K562 (cell line): ENCODE measurements at regions not wholly inside any gene's neighbourhood (a gene's known extent, or its start where the extent isn't known, plus 50 kb on each side); places are given as distances from the start of the nearest gene placed in this dataset.

Source experiments
- ATAC-seq: fragments of 200-7000 bp; cut with Tn5 transposase; 3 replicates; pipeline ENCODE4 v1.9.1; 2020; ENCODE audit warnings: moderate library complexity
- BruUV-seq: library from RNA; stranded (reverse); fragments of 400-500 nt; replicated peaks from 2 replicates; lab custom pipeline; 2021; lab: Mats Ljungman, UMichigan
- CTCF ChIA-PET: fragments of 300-600 bp; formaldehyde crosslinking; extraction: SDS; loops from one replicate; lab custom pipeline; 2021; ENCODE audit warnings: low intra/inter-chr PET ratio; lab: Yijun Ruan, JAX
- POLR2A ChIA-PET: fragments of 300-600, 350-650 bp; sonication (Branson Sonifier 250); formaldehyde crosslinking; extraction: SDS; loops from one replicate; lab custom pipeline; 2021; ENCODE audit warnings: antibody characterized with exemption, inconsistent platforms; lab: Yijun Ruan, JAX
- DNase-seq, 4 experiments: peaks; one replicate each; pipeline versions ENCODE4 v3.0.0 to v3.0.0-alpha.2; 2011 to 2018; ENCODE audit warnings: low spot score in 3 of 4, mixed read lengths in 3 of 4; ENCODE audit errors: extremely low read depth in 1 of 4
- FAIRE-seq: peaks from 2 replicates; lab custom pipeline; 2011; peaks lifted over from hg19 to GRCh38; lab: Jason Lieb, UNC
- H2AFZ ChIP-seq: 2 replicates; pipeline ENCODE4 v1.6.0; 2011; ENCODE audit warnings: low read depth, low read length, control low read depth, inconsistent platforms
- H3K27ac ChIP-seq: fragments of 200-600 bp; 3 replicates; pipeline ENCODE4 v1.8.0; 2011; ENCODE audit warnings: low read depth, mild to moderate bottlenecking, control low read depth, inconsistent platforms, low read length, moderate library complexity, mixed read lengths; ENCODE audit errors: extremely low read depth
- H3K27me3 ChIP-seq, 2 experiments: fragments of 300-600 bp in 1 of 2; 2 replicates in 1 of 2; 3 replicates in 1 of 2; pipeline versions ENCODE4 v1.6.0 to v1.8.0; 2011; ENCODE audit warnings: inconsistent platforms in 2 of 2, low read length in 2 of 2, mild to moderate bottlenecking in 1 of 2, mixed read lengths in 1 of 2, moderate library complexity in 1 of 2; ENCODE audit not compliant: control insufficient read depth in 2 of 2, insufficient read depth in 2 of 2
- H3K36me3 ChIP-seq: fragments of 300-600 bp; 3 replicates; pipeline ENCODE4 v1.8.0; 2011; ENCODE audit warnings: mild to moderate bottlenecking, low read length, inconsistent platforms; ENCODE audit not compliant: control insufficient read depth, insufficient read depth
- H3K4me1 ChIP-seq, 2 experiments: fragments of 200-600 bp in 1 of 2; replicated peaks in 1 of 2; 2 replicates in 1 of 2; 3 replicates in 1 of 2; pipeline versions ENCODE4 v1.5.1 to v1.8.0; 2011; ENCODE audit warnings: inconsistent platforms in 2 of 2, low read length in 2 of 2, mild to moderate bottlenecking in 1 of 2, mixed read lengths in 1 of 2, moderate library complexity in 1 of 2; ENCODE audit not compliant: control insufficient read depth in 2 of 2, insufficient read depth in 2 of 2
- H3K4me2 ChIP-seq: 2 replicates; pipeline ENCODE4 v1.6.1; 2011; ENCODE audit warnings: low read length, control low read depth, inconsistent platforms, mixed read lengths; ENCODE audit not compliant: insufficient read depth
- H3K4me3 ChIP-seq: fragments of 200-600 bp; sonication (generic), shearing (Covaris generic); 2 replicates; pipeline ENCODE4 v1.5.1; 2016; ENCODE audit warnings: control low read depth, inconsistent platforms
- H3K79me2 ChIP-seq: fragments of 200-600 bp; 3 replicates; pipeline ENCODE4 v1.8.0; 2011; ENCODE audit warnings: low read length, inconsistent platforms; ENCODE audit not compliant: control insufficient read depth, insufficient read depth
- H3K9ac ChIP-seq, 2 experiments: 2 replicates each; pipeline versions ENCODE4 v1.6.0 to v1.6.1; 2011; ENCODE audit warnings: low read depth in 2 of 2, low read length in 2 of 2, control low read depth in 1 of 2, inconsistent platforms in 1 of 2, mild to moderate bottlenecking in 1 of 2, mixed read lengths in 1 of 2; ENCODE audit not compliant: insufficient read depth in 1 of 2
- H3K9me1 ChIP-seq: one replicate; pipeline ENCODE4 v1.6.0; 2011; ENCODE audit warnings: inconsistent platforms, mild to moderate bottlenecking, low read length, moderate library complexity; ENCODE audit not compliant: control insufficient read depth, insufficient read depth
- H3K9me3 ChIP-seq: replicated peaks from 2 replicates; pipeline ENCODE4 v1.5.1; 2011; ENCODE audit warnings: low read depth, low read length, inconsistent platforms; ENCODE audit not compliant: control insufficient read depth, insufficient read depth
- H4K20me1 ChIP-seq: replicated peaks from 2 replicates; pipeline ENCODE4 v1.6.1; 2011; ENCODE audit warnings: low read length, inconsistent platforms, mixed read lengths; ENCODE audit not compliant: control insufficient read depth, insufficient read depth
- BRCA1 ChIP-seq, 2 experiments: fragments of 450-650 bp in 1 of 2; sonication (generic) in 1 of 2; formaldehyde crosslinking in 1 of 2; IDR thresholded peaks; 2 replicates each; pipeline versions ENCODE4 v1.5.0 to v1.6.1; 2017 to 2020; ENCODE audit warnings: mild to moderate bottlenecking in 1 of 2, missing genetic modification reagents in 1 of 2
- C11orf30 ChIP-seq: fragments of 450-650 bp; IDR thresholded peaks from 2 replicates; pipeline ENCODE4 v1.6.1; 2016; ENCODE audit warnings: low read depth, mild to moderate bottlenecking
- PHF20 ChIP-seq: fragments of 450-650 bp; IDR thresholded peaks from 2 replicates; pipeline ENCODE4 v1.6.1; 2018; ENCODE audit not compliant: partially characterized antibody
- RBM14 ChIP-seq: fragments of 200-400 bp; formaldehyde crosslinking; IDR thresholded peaks from 2 replicates; pipeline ENCODE4 v1.6.1; 2018; ENCODE audit warnings: low read depth, mild to moderate bottlenecking, low read length, moderate library complexity, borderline replicate concordance; ENCODE audit not compliant: insufficient read depth
- SRSF1 ChIP-seq: fragments of 200-400 bp; formaldehyde crosslinking; IDR thresholded peaks from 2 replicates; pipeline ENCODE4 v1.6.1; 2017; ENCODE audit warnings: mild to moderate bottlenecking, low read depth, low read length, moderate library complexity
- TSC22D4 ChIP-seq: fragments of 450-650 bp; IDR thresholded peaks from 2 replicates; pipeline ENCODE4 v1.6.1; 2016; ENCODE audit warnings: missing genetic modification characterization, missing biosample characterization, control low read depth
- ZFP36 ChIP-seq: fragments of 150-350 bp; IDR thresholded peaks from 2 replicates; pipeline ENCODE4 v1.6.1; 2018; ENCODE audit warnings: low read length, low read depth; ENCODE audit not compliant: partially characterized antibody
- ZFX ChIP-seq: sonication (generic); formaldehyde crosslinking; IDR thresholded peaks from 2 replicates; pipeline ENCODE4 v1.8.0; 2022; ENCODE audit warnings: mild to moderate bottlenecking, missing genetic modification reagents, moderate library complexity
- ZNF561 ChIP-seq: fragments of 450-650 bp; formaldehyde crosslinking; conservative IDR thresholded peaks from 2 replicates; pipeline ENCODE4 v1.4.0; 2020; ENCODE audit warnings: mild to moderate bottlenecking, moderate library complexity
- WGBS: fragments of 100-300 bp; shearing (Covaris generic); methylation state at CpG from one replicate; pipeline ENCODE4 v1.1.6; 2016; ENCODE audit warnings: low coverage, mixed read lengths; ENCODE audit not compliant: insufficient coverage; ENCODE audit errors: missing lambda C conversion rate; 5-methylcytosine and 5-hydroxymethylcytosine counted together
- in situ Hi-C: fragments of 300-500 bp; cut with MboI; formaldehyde crosslinking; loops from 4 replicates; pipeline ENCODE4 v1.15.0; 2018; ENCODE audit warnings: inconsistent platforms, mixed read lengths
- intact Hi-C: fragments of 100-400 bp; cut with micrococcal nuclease; formaldehyde crosslinking; loops from 2 replicates; pipeline ENCODE4 v1.14.2; 2022
- TF ChIP-seq, protein P1 (sequence below): conservative IDR thresholded peaks from 2 replicates; pipeline ENCODE4 v1.6.1; 2011; ENCODE audit warnings: low read depth, mild to moderate bottlenecking, low read length; ENCODE audit not compliant: control insufficient read depth
- TF ChIP-seq, protein P2 (sequence below), 2 experiments: fragments of 450-650 bp; conservative IDR thresholded peaks; 2 replicates each; pipeline ENCODE4 v1.6.1; 2017; ENCODE audit warnings: mild to moderate bottlenecking in 2 of 2, moderate library complexity in 2 of 2
- TF ChIP-seq, protein P3 (sequence below): fragments of 250-450 bp; sonication (Bioruptor Pico); IDR thresholded peaks from 2 replicates; pipeline ENCODE4 v1.4.0; 2020; ENCODE audit warnings: borderline replicate concordance
- TF ChIP-seq, protein P4 (sequence below): sonication (generic); formaldehyde crosslinking; IDR thresholded peaks from 2 replicates; pipeline ENCODE4 v1.8.0; 2023; ENCODE audit warnings: mild to moderate bottlenecking, missing genetic modification reagents

DNA sequence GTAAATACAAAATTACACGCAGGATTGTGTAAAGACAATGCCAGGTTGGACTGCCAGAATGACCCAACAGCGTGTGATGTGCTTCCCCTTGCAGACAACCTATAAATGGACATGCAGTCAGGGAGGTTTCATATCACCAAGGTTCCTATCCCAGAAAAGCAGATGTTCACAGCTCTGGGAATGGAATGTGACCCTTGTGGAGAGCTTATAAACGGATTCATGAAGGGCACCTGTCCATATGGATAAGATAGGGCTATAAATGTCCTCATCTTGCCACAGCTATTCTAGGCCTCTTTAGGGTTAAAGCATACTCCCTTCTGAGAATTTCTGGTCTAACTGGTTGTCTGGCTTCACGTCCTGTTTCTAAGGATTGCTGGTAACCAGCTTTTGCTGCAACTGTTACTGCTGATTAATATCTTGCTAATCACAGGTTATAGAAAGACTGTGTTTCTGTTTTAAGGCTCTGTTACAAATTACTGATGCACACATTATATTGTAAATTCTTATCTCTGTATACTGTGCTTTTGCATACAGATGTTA lies 285.4 kb upstream of the HSFY2 start:
- H4K20me1 ChIP-seq = no peaks in the 10 kb centered on the region
- BruUV-seq = no TSS peak
- in situ Hi-C loops (no loop called here), intact Hi-C loops (no loop called here)
- no peaks in the 10 kb centered on the region for H3K4me1 ChIP-seq
- H3K9ac ChIP-seq = no peak overlapping the region
- H3K27me3 ChIP-seq = no peaks in the 10 kb centered on the region
- no peak overlapping the region for H3K4me3 ChIP-seq
- no peaks in the 10 kb centered on the region for H3K9me3 ChIP-seq
- WGBS = no CpG with 5 or more reads among the region's 4 CpGs
- H3K36me3 ChIP-seq = no peaks in the 10 kb centered on the region
- no peak overlapping the region for H3K4me2 ChIP-seq
- no peak for FAIRE-seq
- no peak for DNase-seq
- POLR2A ChIA-PET = no interaction called here
- no peaks in the 10 kb centered on the region for H3K79me2 ChIP-seq
- CTCF ChIA-PET = no interaction called here
- H2AFZ ChIP-seq = no peak overlapping the region
- H3K27ac ChIP-seq = no peak overlapping the region
- ATAC-seq = no peak
- no peaks in the 10 kb centered on the region for H3K9me1 ChIP-seq
- TF ChIP-seq, protein P1, sequence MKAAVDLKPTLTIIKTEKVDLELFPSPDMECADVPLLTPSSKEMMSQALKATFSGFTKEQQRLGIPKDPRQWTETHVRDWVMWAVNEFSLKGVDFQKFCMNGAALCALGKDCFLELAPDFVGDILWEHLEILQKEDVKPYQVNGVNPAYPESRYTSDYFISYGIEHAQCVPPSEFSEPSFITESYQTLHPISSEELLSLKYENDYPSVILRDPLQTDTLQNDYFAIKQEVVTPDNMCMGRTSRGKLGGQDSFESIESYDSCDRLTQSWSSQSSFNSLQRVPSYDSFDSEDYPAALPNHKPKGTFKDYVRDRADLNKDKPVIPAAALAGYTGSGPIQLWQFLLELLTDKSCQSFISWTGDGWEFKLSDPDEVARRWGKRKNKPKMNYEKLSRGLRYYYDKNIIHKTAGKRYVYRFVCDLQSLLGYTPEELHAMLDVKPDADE = no peak
- TF ChIP-seq ZFP36 = no peak
- TF ChIP-seq, protein P2, sequence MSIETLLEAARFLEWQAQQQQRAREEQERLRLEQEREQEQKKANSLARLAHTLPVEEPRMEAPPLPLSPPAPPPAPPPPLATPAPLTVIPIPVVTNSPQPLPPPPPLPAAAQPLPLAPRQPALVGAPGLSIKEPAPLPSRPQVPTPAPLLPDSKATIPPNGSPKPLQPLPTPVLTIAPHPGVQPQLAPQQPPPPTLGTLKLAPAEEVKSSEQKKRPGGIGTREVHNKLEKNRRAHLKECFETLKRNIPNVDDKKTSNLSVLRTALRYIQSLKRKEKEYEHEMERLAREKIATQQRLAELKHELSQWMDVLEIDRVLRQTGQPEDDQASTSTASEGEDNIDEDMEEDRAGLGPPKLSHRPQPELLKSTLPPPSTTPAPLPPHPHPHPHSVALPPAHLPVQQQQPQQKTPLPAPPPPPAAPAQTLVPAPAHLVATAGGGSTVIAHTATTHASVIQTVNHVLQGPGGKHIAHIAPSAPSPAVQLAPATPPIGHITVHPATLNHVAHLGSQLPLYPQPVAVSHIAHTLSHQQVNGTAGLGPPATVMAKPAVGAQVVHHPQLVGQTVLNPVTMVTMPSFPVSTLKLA (conservative IDR thresholded peaks at IDR 0.05) = no peak
- TF ChIP-seq PHF20 = no peak
- no peak for TF ChIP-seq BRCA1 (IDR thresholded peaks at IDR 0.05)
- no peak for TF ChIP-seq BRCA1 (CRISPR knock-in tag; IDR thresholded peaks at IDR 0.05)
- TF ChIP-seq, protein P3, sequence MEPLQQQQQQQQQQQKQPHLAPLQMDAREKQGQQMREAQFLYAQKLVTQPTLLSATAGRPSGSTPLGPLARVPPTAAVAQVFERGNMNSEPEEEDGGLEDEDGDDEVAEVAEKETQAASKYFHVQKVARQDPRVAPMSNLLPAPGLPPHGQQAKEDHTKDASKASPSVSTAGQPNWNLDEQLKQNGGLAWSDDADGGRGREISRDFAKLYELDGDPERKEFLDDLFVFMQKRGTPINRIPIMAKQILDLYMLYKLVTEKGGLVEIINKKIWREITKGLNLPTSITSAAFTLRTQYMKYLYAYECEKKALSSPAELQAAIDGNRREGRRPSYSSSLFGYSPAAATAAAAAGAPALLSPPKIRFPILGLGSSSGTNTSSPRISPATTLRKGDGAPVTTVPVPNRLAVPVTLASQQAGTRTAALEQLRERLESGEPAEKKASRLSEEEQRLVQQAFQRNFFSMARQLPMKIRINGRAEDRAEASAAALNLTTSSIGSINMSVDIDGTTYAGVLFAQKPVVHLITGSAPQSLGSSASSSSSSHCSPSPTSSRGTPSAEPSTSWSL = no peak
- TF ChIP-seq, protein P4, sequence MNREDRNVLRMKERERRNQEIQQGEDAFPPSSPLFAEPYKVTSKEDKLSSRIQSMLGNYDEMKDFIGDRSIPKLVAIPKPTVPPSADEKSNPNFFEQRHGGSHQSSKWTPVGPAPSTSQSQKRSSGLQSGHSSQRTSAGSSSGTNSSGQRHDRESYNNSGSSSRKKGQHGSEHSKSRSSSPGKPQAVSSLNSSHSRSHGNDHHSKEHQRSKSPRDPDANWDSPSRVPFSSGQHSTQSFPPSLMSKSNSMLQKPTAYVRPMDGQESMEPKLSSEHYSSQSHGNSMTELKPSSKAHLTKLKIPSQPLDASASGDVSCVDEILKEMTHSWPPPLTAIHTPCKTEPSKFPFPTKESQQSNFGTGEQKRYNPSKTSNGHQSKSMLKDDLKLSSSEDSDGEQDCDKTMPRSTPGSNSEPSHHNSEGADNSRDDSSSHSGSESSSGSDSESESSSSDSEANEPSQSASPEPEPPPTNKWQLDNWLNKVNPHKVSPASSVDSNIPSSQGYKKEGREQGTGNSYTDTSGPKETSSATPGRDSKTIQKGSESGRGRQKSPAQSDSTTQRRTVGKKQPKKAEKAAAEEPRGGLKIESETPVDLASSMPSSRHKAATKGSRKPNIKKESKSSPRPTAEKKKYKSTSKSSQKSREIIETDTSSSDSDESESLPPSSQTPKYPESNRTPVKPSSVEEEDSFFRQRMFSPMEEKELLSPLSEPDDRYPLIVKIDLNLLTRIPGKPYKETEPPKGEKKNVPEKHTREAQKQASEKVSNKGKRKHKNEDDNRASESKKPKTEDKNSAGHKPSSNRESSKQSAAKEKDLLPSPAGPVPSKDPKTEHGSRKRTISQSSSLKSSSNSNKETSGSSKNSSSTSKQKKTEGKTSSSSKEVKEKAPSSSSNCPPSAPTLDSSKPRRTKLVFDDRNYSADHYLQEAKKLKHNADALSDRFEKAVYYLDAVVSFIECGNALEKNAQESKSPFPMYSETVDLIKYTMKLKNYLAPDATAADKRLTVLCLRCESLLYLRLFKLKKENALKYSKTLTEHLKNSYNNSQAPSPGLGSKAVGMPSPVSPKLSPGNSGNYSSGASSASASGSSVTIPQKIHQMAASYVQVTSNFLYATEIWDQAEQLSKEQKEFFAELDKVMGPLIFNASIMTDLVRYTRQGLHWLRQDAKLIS (CRISPR knock-in tag) = no peak
- TF ChIP-seq SRSF1 = no peak
- no peak for TF ChIP-seq RBM14
- no peak for TF ChIP-seq C11orf30
- no peak for TF ChIP-seq ZNF561 (CRISPR knock-in tag)
- TF ChIP-seq TSC22D4 = no peak
- no peak for TF ChIP-seq ZFX (CRISPR knock-in tag)
